ENCODE measurements at regions not wholly inside any gene's neighbourhood (a gene's known extent, or its start where the extent isn't known, plus 50 kb on each side); places are given as distances from the start of the nearest gene placed in this dataset.

DNA sequence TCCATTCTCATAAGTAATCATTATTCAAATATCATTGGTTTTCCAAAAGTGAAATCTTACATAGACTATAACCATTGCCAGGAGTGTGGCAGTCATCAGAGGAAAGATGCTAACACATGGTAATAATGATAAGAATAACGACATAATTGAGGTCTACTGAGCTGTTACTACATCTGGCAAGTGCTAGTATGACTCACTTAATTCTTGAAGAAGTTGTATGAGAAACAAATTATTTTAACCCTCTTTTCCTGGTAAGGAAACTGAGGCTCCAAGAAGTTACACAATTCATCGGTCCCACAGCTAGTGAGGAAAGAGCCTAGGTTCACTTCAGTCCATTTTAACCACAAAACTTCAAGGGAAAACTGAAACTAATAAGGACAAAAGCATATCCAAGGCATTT lies 335.6 kb upstream of the BTBD3 start:
- H3K9me3 ChIP-seq: peaks cover 0 to 3% of the 10 kb centered on the region in 2 donors
- no peaks in the 10 kb centered on the region for H3K4me1 ChIP-seq
- H3K4me3 ChIP-seq: no peak overlapping the region
- DNase-seq (no peak), ATAC-seq (no peak)
- H3K27me3 ChIP-seq: no peaks in the 10 kb centered on the region
- H3K36me3 ChIP-seq: no peaks in the 10 kb centered on the region
- intact Hi-C loops (cut with DNase I): no loop called here
- H3K27ac ChIP-seq: no peak overlapping the region
- no peak for TF ChIP-seq CTCF (IDR thresholded peaks at IDR 0.05)

- no peaks in the 10 kb centered on the region for H3K4me1 ChIP-seq
- no peak overlapping the region for H3K27ac ChIP-seq
- TF ChIP-seq CTCF (IDR thresholded peaks at IDR 0.05): no peak
- H3K27me3 ChIP-seq: no peaks in the 10 kb centered on the region
- intact Hi-C loops (cut with DNase I): no loop called here
- DNase-seq (peak in 1 of 4 donors; percentile 7), ATAC-seq (no peak)
- no peak overlapping the region for H3K4me3 ChIP-seq
- no peaks in the 10 kb centered on the region for H3K36me3 ChIP-seq
- no peaks in the 10 kb centered on the region for H3K9me3 ChIP-seq
These were observed 331.8 kb upstream of the BTBD3 start for GRCh38 chr20:11585752-11586352.

GRCh38 chr20:11588875-11589274 lies 328.8 kb upstream of the BTBD3 start:
- no peak for TF ChIP-seq CTCF (IDR thresholded peaks at IDR 0.05)

GRCh38 chr20:11591965-11592364 lies 325.7 kb upstream of the BTBD3 start:
- Histone ChIP-seq H3K27me3 (no peaks in the 10 kb centered on the region), H3K9me3 (peaks cover 0 to 15% of the 10 kb centered on the region in 2 donors), H3K36me3 (no peaks in the 10 kb centered on the region), H3K27ac (no peak overlapping the region), H3K4me1 (no peaks in the 10 kb centered on the region), H3K4me3 (no peak overlapping the region)
- no peak for DNase-seq
- TF ChIP-seq CTCF (IDR thresholded peaks at IDR 0.05): no peak
- ATAC-seq: no peak
- intact Hi-C loops (cut with DNase I): no loop called here

More at GRCh38 chr20:11588875-11589274, 328.8 kb upstream of the BTBD3 start:
- no peak for ATAC-seq
- DNase-seq: no peak
- intact Hi-C loops (cut with DNase I): no loop called here
- Histone ChIP-seq H3K27me3 (no peaks in the 10 kb centered on the region), H3K4me3 (no peak overlapping the region), H3K9me3 (peaks cover 0 to 15% of the 10 kb centered on the region in 2 donors), H3K4me1 (no peaks in the 10 kb centered on the region), H3K27ac (no peak overlapping the region), H3K36me3 (no peaks in the 10 kb centered on the region)

- Histone ChIP-seq H3K9me3 (peaks cover 0 to 15% of the 10 kb centered on the region in 2 donors), H3K27me3 (no peaks in the 10 kb centered on the region), H3K27ac (no peak overlapping the region), H3K36me3 (no peaks in the 10 kb centered on the region), H3K4me3 (no peak overlapping the region), H3K4me1 (no peaks in the 10 kb centered on the region)
- intact Hi-C loops (cut with DNase I): no loop called here
- ATAC-seq (no peak), DNase-seq (no peak)
- TF ChIP-seq CTCF (IDR thresholded peaks at IDR 0.05): no peak
These were observed 313.4 kb upstream of the BTBD3 start for GRCh38 chr20:11604339-11604738.
